Prostate gland (tissue), 2 donors: ENCODE measurements at regions not wholly inside any gene's neighbourhood (a gene's known extent, or its start where the extent isn't known, plus 50 kb on each side); places are given as distances from the start of the nearest gene placed in this dataset.

Experiments used
- DNase-seq: peaks from one replicate; pipeline ENCODE4 v3.0.0-alpha.2; 2019; ENCODE audit warnings: low spot score
- H3K27ac ChIP-seq, 2 donors: fragments of 200-600 bp; sonication (generic); 2 replicates each; pipeline ENCODE4 v1.5.1; 2017 to 2019
- H3K27me3 ChIP-seq: fragments of 200-600 bp; sonication (generic); replicated peaks from 2 replicates; pipeline ENCODE4 v1.5.1; 2019; ENCODE audit not compliant: insufficient read depth
- H3K36me3 ChIP-seq, 2 donors: fragments of 200-600 bp; sonication (generic); 1 replicate in 1 of 2; 2 replicates in 1 of 2; pipeline versions ENCODE4 v1.5.1 to v1.8.1; 2017 to 2019
- H3K4me1 ChIP-seq: fragments of 200-600 bp; sonication (generic); replicated peaks from 2 replicates; pipeline ENCODE4 v1.5.1; 2019
- H3K4me3 ChIP-seq, 2 donors: fragments of 200-600 bp; sonication (generic); 2 replicates each; pipeline ENCODE4 v1.5.1; 2017 to 2019
- H3K9me3 ChIP-seq: fragments of 200-600 bp; sonication (generic); 2 replicates; pipeline ENCODE4 v1.5.1; 2017
- CTCF ChIP-seq, 4 experiments: fragments of 200-600 bp in 2 of 4; fragments of 450-650 bp in 2 of 4; sonication (generic) in 2 of 4; IDR thresholded peaks; 1 replicate in 3 of 4; 2 replicates in 1 of 4; pipeline ENCODE4 v1.5.1; 2016 to 2019; ENCODE audit warnings: antibody characterized with exemption in 4 of 4, mild to moderate bottlenecking in 2 of 4, moderate library complexity in 2 of 4
- POLR2A ChIP-seq: fragments of 450-650 bp; IDR thresholded peaks from one replicate; pipeline ENCODE4 v1.6.1; 2016; ENCODE audit warnings: antibody characterized with exemption, mild to moderate bottlenecking
- POLR2AphosphoS5 ChIP-seq: sonication (generic); formaldehyde crosslinking; IDR thresholded peaks from one replicate; pipeline ENCODE4 v1.6.1; 2017; ENCODE audit warnings: antibody characterized with exemption
- WGBS: methylation state at CpG from one replicate; pipeline ENCODE4 v1.1.5; 2018; 5-methylcytosine and 5-hydroxymethylcytosine counted together
- intact Hi-C: fragments of 100-400 bp; cut with DNase I; formaldehyde crosslinking; loops from one replicate; pipeline ENCODE4 v1.14.2; 2022

GRCh38 chr4:106816496-106816895 is 219.6 kb downstream of the DKK2 start:
- intact Hi-C loops: no loop called here
- Histone ChIP-seq H3K27me3 (no peaks in the 10 kb centered on the region), H3K4me3 (no peak overlapping the region), H3K36me3 (no peaks in the 10 kb centered on the region), H3K4me1 (no peaks in the 10 kb centered on the region), H3K9me3 (no peaks in the 10 kb centered on the region), H3K27ac (no peak overlapping the region)
- no peak for DNase-seq
- TF ChIP-seq POLR2AphosphoS5 (no peak), CTCF (IDR thresholded peaks at IDR 0.05) (no peak), POLR2A (no peak)
- 63% methylated on average over 1 of the region's 1 CpG for WGBS

GRCh38 chr4:106810122-106810521 is 226.0 kb downstream of the DKK2 start:
- no peak for DNase-seq
- H3K36me3 ChIP-seq: no peaks in the 10 kb centered on the region
- H3K4me1 ChIP-seq: no peaks in the 10 kb centered on the region
- no peak overlapping the region for H3K4me3 ChIP-seq
- intact Hi-C loops: no loop called here
- H3K9me3 ChIP-seq: no peaks in the 10 kb centered on the region
- TF ChIP-seq POLR2AphosphoS5 (no peak), CTCF (IDR thresholded peaks at IDR 0.05) (no peak), POLR2A (no peak)
- no peaks in the 10 kb centered on the region for H3K27me3 ChIP-seq
- H3K27ac ChIP-seq: no peak overlapping the region

- Histone ChIP-seq H3K36me3 (no peaks in the 10 kb centered on the region), H3K4me3 (no peak overlapping the region), H3K9me3 (no peaks in the 10 kb centered on the region), H3K4me1 (no peaks in the 10 kb centered on the region), H3K27ac (no peak overlapping the region), H3K27me3 (no peaks in the 10 kb centered on the region)
- WGBS: 53% methylated on average over 2 of the region's 2 CpGs
- no peak for TF ChIP-seq POLR2AphosphoS5
- TF ChIP-seq CTCF (IDR thresholded peaks at IDR 0.05): peak in 2 of 4 experiments; percentile 3 to 21
- DNase-seq: no peak
- intact Hi-C loops: loop anchor here (5.0 kb wide), 1 partner anchor 442 kb away; the partner anchor contains the start of gene GIMD1
Observed at GRCh38 chr4:106809076-106809475, 227.0 kb downstream of the DKK2 start.

- no peak for DNase-seq
- no peak overlapping the region for H3K27ac ChIP-seq
- TF ChIP-seq POLR2A (no peak), POLR2AphosphoS5 (no peak), CTCF (IDR thresholded peaks at IDR 0.05) (no peak)
- no peaks in the 10 kb centered on the region for H3K4me1 ChIP-seq
- no peaks in the 10 kb centered on the region for H3K9me3 ChIP-seq
- H3K4me3 ChIP-seq: no peak overlapping the region
- intact Hi-C loops: loop anchor here (5.0 kb wide), 1 partner anchor 439 kb away; the partner anchor contains the start of gene GIMD1
- H3K36me3 ChIP-seq: no peaks in the 10 kb centered on the region
- H3K27me3 ChIP-seq: no peaks in the 10 kb centered on the region
Observed at GRCh38 chr4:106806158-106806797, 229.8 kb downstream of the DKK2 start.

- 46% methylated on average over 1 of the region's 1 CpG for WGBS
- H3K27ac ChIP-seq: no peak overlapping the region
- no peak overlapping the region for H3K4me3 ChIP-seq
- TF ChIP-seq POLR2AphosphoS5: no peak
- no peak for TF ChIP-seq POLR2A
- TF ChIP-seq CTCF (IDR thresholded peaks at IDR 0.05): no peak
- no peaks in the 10 kb centered on the region for H3K4me1 ChIP-seq
- H3K9me3 ChIP-seq: no peaks in the 10 kb centered on the region
- no peak for DNase-seq
- H3K36me3 ChIP-seq: no peaks in the 10 kb centered on the region
- intact Hi-C loops: no loop called here
- H3K27me3 ChIP-seq: no peaks in the 10 kb centered on the region
Observed at GRCh38 chr4:106803083-106803482, 233.0 kb downstream of the DKK2 start.
